ENCODE measurements at regions not wholly inside any gene's neighbourhood (a gene's known extent, or its start where the extent isn't known, plus 50 kb on each side); places are given as distances from the start of the nearest gene placed in this dataset.

GRCh38 chr12:64937452-64937851 lies 113.0 kb downstream of the TBC1D30 start:
- Histone ChIP-seq H3K4me3 (ENCODE audit: low read length, poor library complexity, severe bottlenecking) (no peak overlapping the region), H3K4me1 (ENCODE audit: insufficient read depth, low read length, poor library complexity, severe bottlenecking) (no peaks in the 10 kb centered on the region), H3K9ac (ENCODE audit: low read depth, low read length, poor library complexity, severe bottlenecking) (no peak overlapping the region), H3K36me3 (ENCODE audit: insufficient read depth, low read length) (no peaks in the 10 kb centered on the region), H2AFZ (ENCODE audit: low read length) (no peak overlapping the region), H3K9me2 (replicated peaks; ENCODE audit: low read depth, low read length) (no peaks in the 10 kb centered on the region), H3K27me3 (ENCODE audit: insufficient read depth, low read length, poor library complexity, severe bottlenecking) (peaks cover 95% of the 10 kb centered on the region), H3F3A (ENCODE audit: low read depth) (no peaks in the 10 kb centered on the region), H3K4me2 (ENCODE audit: low read depth, low read length, poor library complexity, severe bottlenecking) (no peak overlapping the region), H3K79me2 (ENCODE audit: insufficient read depth, low read length) (no peaks in the 10 kb centered on the region), H3K9me3 (ENCODE audit: insufficient read depth, low read depth, low read length) (no peaks in the 10 kb centered on the region), H4K20me1 (ENCODE audit: insufficient read depth, low read length, poor library complexity, severe bottlenecking) (no peaks in the 10 kb centered on the region)
- TF ChIP-seq EZH2phosphoT487 (IDR thresholded peaks at IDR 0.05; ENCODE audit: borderline replicate concordance), result no peak
- no peak for TF ChIP-seq CTCF (conservative IDR thresholded peaks at IDR 0.05; ENCODE audit: low read length)

- Histone ChIP-seq H3K9ac (ENCODE audit: low read depth, low read length, poor library complexity, severe bottlenecking) (no peak overlapping the region), H3K4me2 (ENCODE audit: low read depth, low read length, poor library complexity, severe bottlenecking) (no peak overlapping the region), H2AFZ (ENCODE audit: low read length) (no peak overlapping the region), H4K20me1 (ENCODE audit: insufficient read depth, low read length, poor library complexity, severe bottlenecking) (no peaks in the 10 kb centered on the region), H3K79me2 (ENCODE audit: insufficient read depth, low read length) (no peaks in the 10 kb centered on the region), H3K9me2 (replicated peaks; ENCODE audit: low read depth, low read length) (no peaks in the 10 kb centered on the region), H3K4me3 (ENCODE audit: low read length, poor library complexity, severe bottlenecking) (no peak overlapping the region), H3F3A (ENCODE audit: low read depth) (no peaks in the 10 kb centered on the region), H3K36me3 (ENCODE audit: insufficient read depth, low read length) (no peaks in the 10 kb centered on the region), H3K4me1 (ENCODE audit: insufficient read depth, low read length, poor library complexity, severe bottlenecking) (no peaks in the 10 kb centered on the region), H3K27me3 (ENCODE audit: insufficient read depth, low read length, poor library complexity, severe bottlenecking) (peaks cover 93% of the 10 kb centered on the region), H3K9me3 (ENCODE audit: insufficient read depth, low read depth, low read length) (no peaks in the 10 kb centered on the region)
- TF ChIP-seq CTCF (conservative IDR thresholded peaks at IDR 0.05; ENCODE audit: low read length) (no peak), EZH2phosphoT487 (IDR thresholded peaks at IDR 0.05; ENCODE audit: borderline replicate concordance) (no peak)
Measured at GRCh38 chr12:64938179-64938578, 113.7 kb downstream of the TBC1D30 start.

- peaks cover 86% of the 10 kb centered on the region for H3K27me3 ChIP-seq (ENCODE audit: insufficient read depth, low read length, poor library complexity, severe bottlenecking)
- H3K4me2 ChIP-seq (ENCODE audit: low read depth, low read length, poor library complexity, severe bottlenecking), result no peak overlapping the region
- H2AFZ ChIP-seq (ENCODE audit: low read length), result no peak overlapping the region
- no peaks in the 10 kb centered on the region for H3K9me2 ChIP-seq (replicated peaks; ENCODE audit: low read depth, low read length)
- H3K9ac ChIP-seq (ENCODE audit: low read depth, low read length, poor library complexity, severe bottlenecking), result no peak overlapping the region
- H3K4me3 ChIP-seq (ENCODE audit: low read length, poor library complexity, severe bottlenecking), result no peak overlapping the region
- no peaks in the 10 kb centered on the region for H3K4me1 ChIP-seq (ENCODE audit: insufficient read depth, low read length, poor library complexity, severe bottlenecking)
- no peaks in the 10 kb centered on the region for H3K9me3 ChIP-seq (ENCODE audit: insufficient read depth, low read depth, low read length)
- H3K36me3 ChIP-seq (ENCODE audit: insufficient read depth, low read length), result no peaks in the 10 kb centered on the region
- no peaks in the 10 kb centered on the region for H3F3A ChIP-seq (ENCODE audit: low read depth)
- no peaks in the 10 kb centered on the region for H4K20me1 ChIP-seq (ENCODE audit: insufficient read depth, low read length, poor library complexity, severe bottlenecking)
- TF ChIP-seq CTCF (conservative IDR thresholded peaks at IDR 0.05; ENCODE audit: low read length) (no peak), EZH2phosphoT487 (IDR thresholded peaks at IDR 0.05; ENCODE audit: borderline replicate concordance) (peak; percentile 77)
- H3K79me2 ChIP-seq (ENCODE audit: insufficient read depth, low read length), result no peaks in the 10 kb centered on the region
Measured at GRCh38 chr12:64943686-64944085, 119.2 kb downstream of the TBC1D30 start.

Measured in Loucy (cell line).